Activated CD8-positive, alpha-beta memory T cell treated with anti-CD3 and anti-CD28 coated beads for 4 hours (primary cell): ENCODE measurements at regions not wholly inside any gene's neighbourhood (a gene's known extent, or its start where the extent isn't known, plus 50 kb on each side); places are given as distances from the start of the nearest gene placed in this dataset.
"Not testable (repeated sequence)": the region's sequence is repeated elsewhere in the genome, so short reads cannot be mapped to it uniquely, and the experiment has no call there.

Experiments used
- DNase-seq, 2 donors: peaks; one replicate each; pipeline ENCODE4 v3.0.0-alpha.2; 2020; ENCODE audit warnings: low read depth in 2 of 2

- DNase-seq = no peak
Observed at GRCh38 chr10:91088300-91089140, 131.9 kb upstream of the PCGF5 start.

GRCh38 chr10:91090761-91091529, 129.5 kb upstream of the PCGF5 start:
- no peak for DNase-seq

GRCh38 chr10:91091780-91092179, 128.7 kb upstream of the PCGF5 start:
- no peak for DNase-seq

- no peak for DNase-seq
Observed at GRCh38 chr10:91096274-91096673, 124.2 kb upstream of the PCGF5 start.

- DNase-seq = no peak
Observed at GRCh38 chr10:91097313-91097712, 123.2 kb upstream of the PCGF5 start.

- DNase-seq = not testable (repeated sequence)
Observed at GRCh38 chr10:91098021-91098420, 122.4 kb upstream of the PCGF5 start.

- DNase-seq = no peak
Observed at GRCh38 chr10:91103384-91104192, 116.9 kb upstream of the PCGF5 start.

GRCh38 chr10:91104193-91105041, 116.0 kb upstream of the PCGF5 start:
- no peak for DNase-seq

- no peak for DNase-seq
Observed at GRCh38 chr10:91105269-91105668, 115.2 kb upstream of the PCGF5 start.

- DNase-seq = no peak
Observed at GRCh38 chr10:91108820-91109219, 111.6 kb upstream of the PCGF5 start.

- DNase-seq = no peak
Observed at GRCh38 chr10:91111060-91111459, 109.4 kb upstream of the PCGF5 start.

GRCh38 chr10:91115618-91116390, 104.7 kb upstream of the PCGF5 start:
- DNase-seq = no peak

- no peak for DNase-seq
Observed at GRCh38 chr10:91117505-91117904, 103.0 kb upstream of the PCGF5 start.

- DNase-seq = no peak
Observed at GRCh38 chr10:91120348-91120747, 100.1 kb upstream of the PCGF5 start.

- no peak for DNase-seq
Observed at GRCh38 chr10:91123261-91123660, 97.2 kb upstream of the PCGF5 start.

GRCh38 chr10:91124016-91124415, 96.4 kb upstream of the PCGF5 start:
- DNase-seq = no peak

GRCh38 chr10:91126471-91126870, 94.0 kb upstream of the PCGF5 start:
- DNase-seq = no peak

GRCh38 chr10:91127341-91128082, 93.0 kb upstream of the PCGF5 start:
- no peak for DNase-seq

- DNase-seq = no peak
Observed at GRCh38 chr10:91135113-91135512, 85.3 kb upstream of the PCGF5 start.
